GM23338 (cell line): ENCODE measurements at regions not wholly inside any gene's neighbourhood (a gene's known extent, or its start where the extent isn't known, plus 50 kb on each side); places are given as distances from the start of the nearest gene placed in this dataset.

Source experiments
- ATAC-seq: fragments of 200-7000 bp; cut with Tn5 transposase; 3 replicates; pipeline ENCODE4 v1.9.1; 2020
- DNase-seq: peaks from one replicate; pipeline ENCODE4 v3.0.0-alpha.2; 2015; ENCODE audit warnings: low spot score
- H2AFZ ChIP-seq: fragments of 200-600 bp; sonication (generic); 2 replicates; pipeline ENCODE4 v1.8.0; 2016; ENCODE audit warnings: antibody characterized with exemption, mild to moderate bottlenecking, moderate library complexity
- H3F3A ChIP-seq: fragments of 200-600 bp; sonication (generic); replicated peaks from 2 replicates; pipeline ENCODE4 v1.8.0; 2017; ENCODE audit warnings: antibody characterized with exemption, mixed run types, low read depth
- H3K27ac ChIP-seq: fragments of 200-600 bp; sonication (generic); 2 replicates; pipeline ENCODE4 v1.6.1; 2016; ENCODE audit warnings: low read depth
- H3K27me3 ChIP-seq: fragments of 200-600 bp; sonication (generic); 2 replicates; pipeline ENCODE4 v1.8.0; 2016; ENCODE audit warnings: mild to moderate bottlenecking, mixed run types, moderate library complexity; ENCODE audit not compliant: insufficient read depth
- H3K36me3 ChIP-seq: fragments of 200-600 bp; sonication (generic); 2 replicates; pipeline ENCODE4 v1.8.0; 2016; ENCODE audit warnings: mild to moderate bottlenecking; ENCODE audit not compliant: insufficient read depth
- H3K4me1 ChIP-seq: fragments of 200-600 bp; sonication (generic); 2 replicates; pipeline ENCODE4 v1.8.0; 2016; ENCODE audit warnings: mild to moderate bottlenecking, moderate library complexity; ENCODE audit not compliant: insufficient read depth
- H3K4me2 ChIP-seq: fragments of 200-600 bp; sonication (generic); 2 replicates; pipeline ENCODE4 v1.7.1; 2017; ENCODE audit warnings: mixed run types
- H3K4me3 ChIP-seq: fragments of 200-600 bp; sonication (generic); 2 replicates; pipeline ENCODE4 v1.6.1; 2016; ENCODE audit warnings: mixed run types
- H3K79me2 ChIP-seq: fragments of 200-600 bp; sonication (generic); replicated peaks from 2 replicates; pipeline ENCODE4 v1.8.0; 2017; ENCODE audit warnings: mild to moderate bottlenecking; ENCODE audit not compliant: insufficient read depth
- H3K9me2 ChIP-seq: fragments of 200-600 bp; sonication (generic); 2 replicates; pipeline ENCODE4 v1.8.0; 2017; ENCODE audit not compliant: insufficient read depth
- H4K20me1 ChIP-seq: fragments of 200-600 bp; sonication (generic); replicated peaks from 2 replicates; pipeline ENCODE4 v1.8.0; 2017; ENCODE audit warnings: mild to moderate bottlenecking; ENCODE audit not compliant: insufficient read depth
- H3K27ac Mint-ChIP-seq: 2 replicates; pipeline ENCODE4 v1.8.0; 2020; ENCODE audit warnings: inconsistent platforms, mild to moderate bottlenecking, moderate library complexity, mixed read lengths
- H3K27me3 Mint-ChIP-seq: 3 replicates; pipeline ENCODE4 v1.8.0; 2022; ENCODE audit warnings: low read depth, mild to moderate bottlenecking, moderate library complexity, mixed read lengths, inconsistent platforms; ENCODE audit not compliant: insufficient read depth, poor library complexity
- H3K36me3 Mint-ChIP-seq: 3 replicates; pipeline ENCODE4 v1.8.0; 2021; ENCODE audit warnings: low read depth, mild to moderate bottlenecking, inconsistent platforms, moderate library complexity, mixed read lengths
- H3K4me1 Mint-ChIP-seq: 3 replicates; pipeline ENCODE4 v1.8.0; 2020; ENCODE audit warnings: mild to moderate bottlenecking, inconsistent platforms, mixed read lengths
- H3K4me3 Mint-ChIP-seq: 3 replicates; pipeline ENCODE4 v1.8.0; 2021; ENCODE audit warnings: moderate library complexity, mild to moderate bottlenecking, inconsistent platforms, mixed read lengths
- H3K9me3 Mint-ChIP-seq: 3 replicates; pipeline ENCODE4 v1.8.0; 2020; ENCODE audit warnings: moderate library complexity, mild to moderate bottlenecking, inconsistent platforms, mixed read lengths
- CREB1 ChIP-seq: fragments of 250-450 bp; sonication (Bioruptor Pico); IDR thresholded peaks from 2 replicates; pipeline ENCODE4 v1.5.0; 2020; ENCODE audit warnings: low read depth, mild to moderate bottlenecking, moderate library complexity
- ETS1 ChIP-seq: IDR thresholded peaks from 2 replicates; pipeline ENCODE4 v1.6.1; 2016; ENCODE audit warnings: antibody characterized with exemption
- EZH2 ChIP-seq: fragments of 200-600 bp; sonication (generic); IDR thresholded peaks from one replicate; pipeline ENCODE4 v1.8.0; 2017; ENCODE audit warnings: antibody characterized with exemption, mild to moderate bottlenecking, low read depth; ENCODE audit not compliant: unreplicated experiment
- EZH2phosphoT487 ChIP-seq: fragments of 200-600 bp; sonication (generic); IDR thresholded peaks from one replicate; pipeline ENCODE4 v1.8.1; 2018; ENCODE audit warnings: antibody characterized with exemption; ENCODE audit not compliant: unreplicated experiment
- JUNB ChIP-seq: IDR thresholded peaks from one replicate; pipeline ENCODE4 v1.6.1; 2016; ENCODE audit warnings: antibody characterized with exemption; ENCODE audit not compliant: unreplicated experiment
- NANOG ChIP-seq: IDR thresholded peaks from 2 replicates; pipeline ENCODE4 v1.6.1; 2016; ENCODE audit warnings: antibody characterized with exemption, borderline replicate concordance
- POLR2AphosphoS5 ChIP-seq: IDR thresholded peaks from 2 replicates; pipeline ENCODE4 v1.6.1; 2016; ENCODE audit warnings: antibody characterized with exemption, low read depth
- STAT1 ChIP-seq: IDR thresholded peaks from one replicate; pipeline ENCODE4 v1.6.1; 2016; ENCODE audit warnings: antibody characterized with exemption; ENCODE audit not compliant: unreplicated experiment
- ZNF114 ChIP-seq: fragments of 250-450 bp; sonication (Bioruptor Pico); IDR thresholded peaks from 2 replicates; pipeline ENCODE4 v1.5.0; 2020; ENCODE audit warnings: mild to moderate bottlenecking, moderate library complexity
- ZNF331 ChIP-seq: fragments of 250-450 bp; sonication (Bioruptor Pico); IDR thresholded peaks from 2 replicates; pipeline ENCODE4 v1.5.0; 2020; ENCODE audit warnings: low read depth, mild to moderate bottlenecking, moderate library complexity
- ZNF462 ChIP-seq: fragments of 250-450 bp; sonication (Bioruptor Pico); IDR thresholded peaks from 2 replicates; pipeline ENCODE4 v1.5.0; 2020; ENCODE audit warnings: mild to moderate bottlenecking, moderate library complexity
- TF ChIP-seq, protein P1 (sequence below), 2 experiments: fragments of 200-600 bp in 1 of 2; sonication (generic) in 1 of 2; conservative IDR thresholded peaks; 2 replicates each; pipeline versions ENCODE4 v1.5.1 to v1.6.1; 2016 to 2017; ENCODE audit warnings: antibody characterized with exemption in 2 of 2, low read depth in 2 of 2, mild to moderate bottlenecking in 2 of 2, moderate library complexity in 1 of 2

GRCh38 chr14:28895389-28895788 lies 128.8 kb downstream of the FOXG1 start (continued):
- TF ChIP-seq JUNB = no peak
- no peak for TF ChIP-seq STAT1
- TF ChIP-seq CREB1 (CRISPR knock-in tag) = no peak
- no peak for TF ChIP-seq ZNF331
- no peak for TF ChIP-seq EZH2
- TF ChIP-seq POLR2AphosphoS5 = no peak
- TF ChIP-seq, protein P1, sequence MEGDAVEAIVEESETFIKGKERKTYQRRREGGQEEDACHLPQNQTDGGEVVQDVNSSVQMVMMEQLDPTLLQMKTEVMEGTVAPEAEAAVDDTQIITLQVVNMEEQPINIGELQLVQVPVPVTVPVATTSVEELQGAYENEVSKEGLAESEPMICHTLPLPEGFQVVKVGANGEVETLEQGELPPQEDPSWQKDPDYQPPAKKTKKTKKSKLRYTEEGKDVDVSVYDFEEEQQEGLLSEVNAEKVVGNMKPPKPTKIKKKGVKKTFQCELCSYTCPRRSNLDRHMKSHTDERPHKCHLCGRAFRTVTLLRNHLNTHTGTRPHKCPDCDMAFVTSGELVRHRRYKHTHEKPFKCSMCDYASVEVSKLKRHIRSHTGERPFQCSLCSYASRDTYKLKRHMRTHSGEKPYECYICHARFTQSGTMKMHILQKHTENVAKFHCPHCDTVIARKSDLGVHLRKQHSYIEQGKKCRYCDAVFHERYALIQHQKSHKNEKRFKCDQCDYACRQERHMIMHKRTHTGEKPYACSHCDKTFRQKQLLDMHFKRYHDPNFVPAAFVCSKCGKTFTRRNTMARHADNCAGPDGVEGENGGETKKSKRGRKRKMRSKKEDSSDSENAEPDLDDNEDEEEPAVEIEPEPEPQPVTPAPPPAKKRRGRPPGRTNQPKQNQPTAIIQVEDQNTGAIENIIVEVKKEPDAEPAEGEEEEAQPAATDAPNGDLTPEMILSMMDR (conservative IDR thresholded peaks at IDR 0.05; ENCODE audit: low read depth in 2 of 2) = no peak
- TF ChIP-seq NANOG = no peak
- no peak for TF ChIP-seq ZNF114

DNA sequence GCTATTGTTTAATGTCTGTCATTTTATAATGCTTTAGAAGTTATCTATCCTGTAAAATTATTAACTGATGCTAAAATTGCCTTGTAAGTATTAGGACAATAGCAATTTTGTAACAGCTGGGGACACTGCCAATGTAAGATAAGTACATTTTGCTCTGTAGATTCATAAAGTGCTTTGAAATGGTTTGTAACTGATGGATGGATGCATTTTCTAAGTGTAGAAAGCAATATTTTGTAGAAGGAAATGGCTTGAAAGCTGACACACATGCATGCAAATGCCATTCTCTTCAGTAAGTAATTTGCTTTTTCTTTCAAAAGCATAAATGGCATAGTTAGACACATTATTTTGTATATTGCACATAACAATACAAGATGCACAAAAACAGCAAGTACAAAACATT lies 129.8 kb downstream of the FOXG1 start:
- Mint-ChIP-seq H3K27ac (no peak overlapping the region), H3K27me3 (no peaks in the 10 kb centered on the region), H3K36me3 (no peaks in the 10 kb centered on the region), H3K4me1 (no peaks in the 10 kb centered on the region), H3K9me3 (no peaks in the 10 kb centered on the region), H3K4me3 (no peak overlapping the region)
- Histone ChIP-seq H3K36me3 (no peaks in the 10 kb centered on the region), H3K4me1 (no peaks in the 10 kb centered on the region), H3K4me3 (no peak overlapping the region), H3K4me2 (no peak overlapping the region), H3F3A (no peaks in the 10 kb centered on the region), H2AFZ (no peak overlapping the region), H3K27me3 (no peaks in the 10 kb centered on the region), H3K9me2 (no peaks in the 10 kb centered on the region), H4K20me1 (no peaks in the 10 kb centered on the region), H3K27ac (no peak overlapping the region), H3K79me2 (no peaks in the 10 kb centered on the region)
- no peak for ATAC-seq
- no peak for TF ChIP-seq POLR2AphosphoS5
- TF ChIP-seq ZNF331 = no peak
- no peak for TF ChIP-seq ZNF462 (CRISPR knock-in tag)
- TF ChIP-seq, protein P1 (conservative IDR thresholded peaks at IDR 0.05; ENCODE audit: low read depth in 2 of 2) = no peak
- TF ChIP-seq NANOG = no peak
- TF ChIP-seq EZH2 = no peak
- TF ChIP-seq STAT1 = no peak
- no peak for TF ChIP-seq ETS1
- no peak for TF ChIP-seq CREB1 (CRISPR knock-in tag)
- TF ChIP-seq EZH2phosphoT487 = no peak
- TF ChIP-seq ZNF114 = no peak
- no peak for DNase-seq
